ENCODE measurements at regions not wholly inside any gene's neighbourhood (a gene's known extent, or its start where the extent isn't known, plus 50 kb on each side); places are given as distances from the start of the nearest gene placed in this dataset.

- Histone ChIP-seq H3K23ac (ENCODE audit: low read length in 2 of 2) (no peak overlapping the region), H3K4me3 (ENCODE audit: insufficient read depth in 1 of 2, low read depth in 1 of 2, low read length in 2 of 2) (no peak overlapping the region), H2AFZ (ENCODE audit: low read depth, low read length) (no peak overlapping the region), H3K4me1 (ENCODE audit: control insufficient read depth, insufficient read depth, low read depth, low read length) (no peaks in the 10 kb centered on the region), H2AK5ac (ENCODE audit: low read length, severe bottlenecking) (no peak overlapping the region), H2BK5ac (ENCODE audit: low read depth, low read length, poor library complexity, severe bottlenecking) (no peak overlapping the region), H3K18ac (ENCODE audit: low read depth in 1 of 2, low read length in 2 of 2) (no peak overlapping the region), H3K4me2 (ENCODE audit: low read length, poor library complexity, severe bottlenecking) (no peak overlapping the region), H2BK12ac (ENCODE audit: low read length in 2 of 2) (no peak overlapping the region), H2BK120ac (ENCODE audit: low read depth, low read length) (no peak overlapping the region), H3K27me3 (ENCODE audit: control insufficient read depth in 1 of 2, insufficient read depth in 1 of 2, low read length in 2 of 2) (no peaks in the 10 kb centered on the region), H3K36me3 (ENCODE audit: control insufficient read depth in 1 of 2, insufficient read depth in 2 of 2, low read depth in 1 of 2, low read length in 2 of 2) (no peaks in the 10 kb centered on the region), H4K8ac (ENCODE audit: low read length) (no peak overlapping the region), H3K9me3 (ENCODE audit: control insufficient read depth, low read length) (peaks cover 9% of the 10 kb centered on the region), H3K9ac (ENCODE audit: low read length) (no peak overlapping the region), H2BK15ac (ENCODE audit: low read depth, poor library complexity, severe bottlenecking) (no peak overlapping the region), H4K91ac (ENCODE audit: low read length) (no peak overlapping the region), H3K4ac (ENCODE audit: low read depth in 1 of 2, low read length in 2 of 2) (no peak overlapping the region), H3K79me1 (replicated peaks; ENCODE audit: low read length, poor library complexity, severe bottlenecking) (no peaks in the 10 kb centered on the region), H3K27ac (ENCODE audit: low read length, poor library complexity, severe bottlenecking) (no peak overlapping the region), H3K14ac (ENCODE audit: low read length in 2 of 2) (no peak overlapping the region)
- DNase-seq, result no peak
- 73% methylated on average over 1 of the region's 2 CpGs for WGBS
These were observed 642.1 kb upstream of the ID2 start for GRCh38 chr2:8039732-8040131.

GRCh38 chr2:8043295-8043694 is 638.6 kb upstream of the ID2 start:
- Histone ChIP-seq H2AFZ (ENCODE audit: low read depth, low read length) (no peak overlapping the region), H3K23ac (ENCODE audit: low read length in 2 of 2) (no peak overlapping the region), H2AK5ac (ENCODE audit: low read length, severe bottlenecking) (no peak overlapping the region), H3K14ac (ENCODE audit: low read length in 2 of 2) (no peak overlapping the region), H3K4me1 (ENCODE audit: control insufficient read depth, insufficient read depth, low read depth, low read length) (no peaks in the 10 kb centered on the region), H3K27me3 (ENCODE audit: control insufficient read depth in 1 of 2, insufficient read depth in 1 of 2, low read length in 2 of 2) (no peaks in the 10 kb centered on the region), H2BK12ac (ENCODE audit: low read length in 2 of 2) (no peak overlapping the region), H2BK5ac (ENCODE audit: low read depth, low read length, poor library complexity, severe bottlenecking) (no peak overlapping the region), H2BK120ac (ENCODE audit: low read depth, low read length) (no peak overlapping the region), H3K4ac (ENCODE audit: low read depth in 1 of 2, low read length in 2 of 2) (no peak overlapping the region), H2BK15ac (ENCODE audit: low read depth, poor library complexity, severe bottlenecking) (no peak overlapping the region), H3K18ac (ENCODE audit: low read depth in 1 of 2, low read length in 2 of 2) (no peak overlapping the region), H3K9ac (ENCODE audit: low read length) (no peak overlapping the region), H3K4me3 (ENCODE audit: insufficient read depth in 1 of 2, low read depth in 1 of 2, low read length in 2 of 2) (no peak overlapping the region), H3K79me1 (replicated peaks; ENCODE audit: low read length, poor library complexity, severe bottlenecking) (no peaks in the 10 kb centered on the region), H4K8ac (ENCODE audit: low read length) (no peak overlapping the region), H3K9me3 (ENCODE audit: control insufficient read depth, low read length) (peaks cover 9% of the 10 kb centered on the region), H3K36me3 (ENCODE audit: control insufficient read depth in 1 of 2, insufficient read depth in 2 of 2, low read depth in 1 of 2, low read length in 2 of 2) (no peaks in the 10 kb centered on the region), H3K4me2 (ENCODE audit: low read length, poor library complexity, severe bottlenecking) (no peak overlapping the region), H3K27ac (ENCODE audit: low read length, poor library complexity, severe bottlenecking) (no peak overlapping the region), H4K91ac (ENCODE audit: low read length) (no peak overlapping the region)
- no peak for DNase-seq
- 88% methylated on average over 4 of the region's 4 CpGs for WGBS

DNA sequence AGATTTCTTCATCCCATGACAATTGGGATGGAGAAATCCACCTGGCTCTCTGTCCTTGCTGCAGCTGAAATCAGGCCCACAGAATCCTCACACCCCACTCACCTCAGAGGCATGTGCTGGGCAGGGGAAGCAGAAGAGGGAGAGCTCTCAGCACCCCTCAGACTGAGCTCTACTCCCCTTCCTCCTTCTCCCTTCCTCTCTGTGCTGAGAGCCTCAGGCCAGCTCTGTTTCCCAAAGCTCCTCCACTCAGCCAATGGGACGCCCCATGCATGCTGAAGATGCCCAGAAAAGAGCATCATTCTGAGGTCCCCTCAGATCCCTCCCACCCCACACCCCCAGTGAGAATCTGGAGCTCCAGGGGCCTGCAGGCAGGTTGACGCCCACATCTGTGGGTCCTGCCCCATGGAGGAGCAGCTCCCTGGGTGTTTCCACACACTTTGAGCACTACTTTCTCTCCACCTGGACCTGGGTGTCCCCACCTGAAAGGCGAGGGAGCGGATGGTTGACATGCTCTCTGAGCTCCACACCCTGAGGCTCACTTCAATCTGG is 637.7 kb upstream of the ID2 start:
- no peak overlapping the region for H4K91ac ChIP-seq (ENCODE audit: low read length)
- H2BK15ac ChIP-seq (ENCODE audit: low read depth, poor library complexity, severe bottlenecking), result no peak overlapping the region
- H2BK12ac ChIP-seq (ENCODE audit: low read length in 2 of 2), result no peak overlapping the region
- no peak overlapping the region for H2BK120ac ChIP-seq (ENCODE audit: low read depth, low read length)
- H3K4me2 ChIP-seq (ENCODE audit: low read length, poor library complexity, severe bottlenecking), result no peak overlapping the region
- no peak overlapping the region for H3K9ac ChIP-seq (ENCODE audit: low read length)
- H3K4me3 ChIP-seq (ENCODE audit: insufficient read depth in 1 of 2, low read depth in 1 of 2, low read length in 2 of 2), result no peak overlapping the region
- H2AK5ac ChIP-seq (ENCODE audit: low read length, severe bottlenecking), result no peak overlapping the region
- no peak overlapping the region for H3K14ac ChIP-seq (ENCODE audit: low read length in 2 of 2)
- no peak overlapping the region for H3K4ac ChIP-seq (ENCODE audit: low read depth in 1 of 2, low read length in 2 of 2)
- H3K36me3 ChIP-seq (ENCODE audit: control insufficient read depth in 1 of 2, insufficient read depth in 2 of 2, low read depth in 1 of 2, low read length in 2 of 2), result no peaks in the 10 kb centered on the region
- H3K79me1 ChIP-seq (replicated peaks; ENCODE audit: low read length, poor library complexity, severe bottlenecking), result no peaks in the 10 kb centered on the region
- no peak overlapping the region for H2BK5ac ChIP-seq (ENCODE audit: low read depth, low read length, poor library complexity, severe bottlenecking)
- H2AFZ ChIP-seq (ENCODE audit: low read depth, low read length), result no peak overlapping the region
- 87% methylated on average over 4 of the region's 4 CpGs for WGBS
- DNase-seq, result no peak
- peaks cover 9% of the 10 kb centered on the region for H3K9me3 ChIP-seq (ENCODE audit: control insufficient read depth, low read length)
- no peaks in the 10 kb centered on the region for H3K4me1 ChIP-seq (ENCODE audit: control insufficient read depth, insufficient read depth, low read depth, low read length)
- H3K27ac ChIP-seq (ENCODE audit: low read length, poor library complexity, severe bottlenecking), result no peak overlapping the region
- no peak overlapping the region for H3K18ac ChIP-seq (ENCODE audit: low read depth in 1 of 2, low read length in 2 of 2)
- H3K23ac ChIP-seq (ENCODE audit: low read length in 2 of 2), result no peak overlapping the region
- no peak overlapping the region for H4K8ac ChIP-seq (ENCODE audit: low read length)
- no peaks in the 10 kb centered on the region for H3K27me3 ChIP-seq (ENCODE audit: control insufficient read depth in 1 of 2, insufficient read depth in 1 of 2, low read length in 2 of 2)

DNA sequence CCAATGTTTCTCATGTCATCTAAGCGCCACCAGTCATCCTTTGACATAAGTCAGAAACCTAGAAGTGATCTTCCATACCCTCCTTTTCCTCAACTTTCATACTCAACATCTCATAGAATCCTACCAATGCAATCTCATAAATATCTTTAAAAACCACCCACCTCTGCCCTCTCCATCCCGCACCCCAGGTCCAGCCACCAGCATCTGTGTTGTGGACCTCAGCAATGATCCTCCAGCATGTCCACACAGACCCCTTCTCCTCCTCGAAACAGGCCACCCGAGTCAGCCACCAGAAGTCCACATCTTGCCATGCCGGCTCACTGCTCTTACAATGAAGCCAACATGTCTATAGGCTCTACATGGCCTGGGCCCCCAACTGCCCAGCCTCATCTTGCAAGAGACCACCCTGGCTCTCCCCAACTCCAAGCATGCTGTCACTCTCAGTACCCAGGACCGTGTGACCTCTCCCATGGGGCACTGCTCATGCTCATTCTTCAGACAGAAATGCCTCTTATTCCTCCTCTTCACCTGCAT is 636.7 kb upstream of the ID2 start:
- H3K79me1 ChIP-seq (replicated peaks; ENCODE audit: low read length, poor library complexity, severe bottlenecking), result no peaks in the 10 kb centered on the region
- no peak overlapping the region for H2BK15ac ChIP-seq (ENCODE audit: low read depth, poor library complexity, severe bottlenecking)
- no peaks in the 10 kb centered on the region for H3K36me3 ChIP-seq (ENCODE audit: control insufficient read depth in 1 of 2, insufficient read depth in 2 of 2, low read depth in 1 of 2, low read length in 2 of 2)
- no peak overlapping the region for H4K8ac ChIP-seq (ENCODE audit: low read length)
- H2BK120ac ChIP-seq (ENCODE audit: low read depth, low read length), result no peak overlapping the region
- H3K14ac ChIP-seq (ENCODE audit: low read length in 2 of 2), result no peak overlapping the region
- no peak overlapping the region for H3K18ac ChIP-seq (ENCODE audit: low read depth in 1 of 2, low read length in 2 of 2)
- H3K9me3 ChIP-seq (ENCODE audit: control insufficient read depth, low read length), result peaks cover 9% of the 10 kb centered on the region
- H3K4me1 ChIP-seq (ENCODE audit: control insufficient read depth, insufficient read depth, low read depth, low read length), result no peaks in the 10 kb centered on the region
- no peak overlapping the region for H2BK12ac ChIP-seq (ENCODE audit: low read length in 2 of 2)
- H3K27me3 ChIP-seq (ENCODE audit: control insufficient read depth in 1 of 2, insufficient read depth in 1 of 2, low read length in 2 of 2), result no peaks in the 10 kb centered on the region
- no peak overlapping the region for H3K4me2 ChIP-seq (ENCODE audit: low read length, poor library complexity, severe bottlenecking)
- H2AK5ac ChIP-seq (ENCODE audit: low read length, severe bottlenecking), result no peak overlapping the region
- H2BK5ac ChIP-seq (ENCODE audit: low read depth, low read length, poor library complexity, severe bottlenecking), result no peak overlapping the region
- no peak overlapping the region for H3K23ac ChIP-seq (ENCODE audit: low read length in 2 of 2)
- no peak overlapping the region for H3K4ac ChIP-seq (ENCODE audit: low read depth in 1 of 2, low read length in 2 of 2)
- 91% methylated on average over 6 of the region's 6 CpGs for WGBS
- H3K4me3 ChIP-seq (ENCODE audit: insufficient read depth in 1 of 2, low read depth in 1 of 2, low read length in 2 of 2), result no peak overlapping the region
- no peak overlapping the region for H4K91ac ChIP-seq (ENCODE audit: low read length)
- H3K9ac ChIP-seq (ENCODE audit: low read length), result no peak overlapping the region
- H3K27ac ChIP-seq (ENCODE audit: low read length, poor library complexity, severe bottlenecking), result no peak overlapping the region
- no peak for DNase-seq
- no peak overlapping the region for H2AFZ ChIP-seq (ENCODE audit: low read depth, low read length)

Measured in mesenchymal stem cell (in vitro differentiated cells and primary cell).